Lower lobe of right lung (tissue), 2 donors: ENCODE measurements at regions not wholly inside any gene's neighbourhood (a gene's known extent, or its start where the extent isn't known, plus 50 kb on each side); places are given as distances from the start of the nearest gene placed in this dataset.

Experiments used
- ATAC-seq, 2 donors: fragments of 200-7000 bp; cut with Tn5 transposase; one replicate each; pipeline ENCODE4 v1.9.1; 2020 to 2022; ENCODE audit warnings: mild to moderate bottlenecking in 2 of 2, moderate library complexity in 2 of 2
- DNase-seq: peaks from one replicate; pipeline ENCODE4 v3.0.0-alpha.2; 2020
- H3K27ac ChIP-seq: fragments of 200-600 bp; one replicate; pipeline ENCODE4 v1.8.0; 2022
- H3K27me3 ChIP-seq: fragments of 200-600 bp; one replicate; pipeline ENCODE4 v1.8.0; 2022; ENCODE audit warnings: low read depth
- H3K36me3 ChIP-seq: fragments of 200-600 bp; one replicate; pipeline ENCODE4 v1.8.0; 2022; ENCODE audit warnings: mild to moderate bottlenecking
- H3K4me1 ChIP-seq: fragments of 200-600 bp; one replicate; pipeline ENCODE4 v1.8.0; 2022
- H3K4me3 ChIP-seq: fragments of 200-600 bp; one replicate; pipeline ENCODE4 v1.8.0; 2022; ENCODE audit warnings: mild to moderate bottlenecking
- H3K9me3 ChIP-seq: fragments of 200-600 bp; one replicate; pipeline ENCODE4 v1.8.0; 2022
- intact Hi-C: fragments of 100-400 bp; cut with DNase I; formaldehyde crosslinking; loops from one replicate; pipeline ENCODE4 v1.11.0; 2022
- TF ChIP-seq, protein P1 (sequence below): fragments of 200-600 bp; IDR thresholded peaks from one replicate; pipeline ENCODE4 v1.8.0; 2022; ENCODE audit warnings: antibody characterized with exemption, mild to moderate bottlenecking
- donor health status: DM: no; HTN: yes; CAD: no; lungs with severe emphysema.

GRCh38 chr18:67142604-67143003, 373.9 kb downstream of the DSEL start:
- intact Hi-C loops = no loop called here
- ATAC-seq (no peak), DNase-seq (no peak)
- TF ChIP-seq, protein P1, sequence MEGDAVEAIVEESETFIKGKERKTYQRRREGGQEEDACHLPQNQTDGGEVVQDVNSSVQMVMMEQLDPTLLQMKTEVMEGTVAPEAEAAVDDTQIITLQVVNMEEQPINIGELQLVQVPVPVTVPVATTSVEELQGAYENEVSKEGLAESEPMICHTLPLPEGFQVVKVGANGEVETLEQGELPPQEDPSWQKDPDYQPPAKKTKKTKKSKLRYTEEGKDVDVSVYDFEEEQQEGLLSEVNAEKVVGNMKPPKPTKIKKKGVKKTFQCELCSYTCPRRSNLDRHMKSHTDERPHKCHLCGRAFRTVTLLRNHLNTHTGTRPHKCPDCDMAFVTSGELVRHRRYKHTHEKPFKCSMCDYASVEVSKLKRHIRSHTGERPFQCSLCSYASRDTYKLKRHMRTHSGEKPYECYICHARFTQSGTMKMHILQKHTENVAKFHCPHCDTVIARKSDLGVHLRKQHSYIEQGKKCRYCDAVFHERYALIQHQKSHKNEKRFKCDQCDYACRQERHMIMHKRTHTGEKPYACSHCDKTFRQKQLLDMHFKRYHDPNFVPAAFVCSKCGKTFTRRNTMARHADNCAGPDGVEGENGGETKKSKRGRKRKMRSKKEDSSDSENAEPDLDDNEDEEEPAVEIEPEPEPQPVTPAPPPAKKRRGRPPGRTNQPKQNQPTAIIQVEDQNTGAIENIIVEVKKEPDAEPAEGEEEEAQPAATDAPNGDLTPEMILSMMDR = no peak
- H3K36me3 ChIP-seq = no peaks in the 10 kb centered on the region
- no peaks in the 10 kb centered on the region for H3K9me3 ChIP-seq
- no peak overlapping the region for H3K4me3 ChIP-seq
- no peaks in the 10 kb centered on the region for H3K27me3 ChIP-seq
- H3K4me1 ChIP-seq = no peaks in the 10 kb centered on the region
- H3K27ac ChIP-seq = no peak overlapping the region

GRCh38 chr18:67140495-67140894, 376.0 kb downstream of the DSEL start:
- intact Hi-C loops = no loop called here
- ATAC-seq (no peak), DNase-seq (no peak)
- Histone ChIP-seq H3K4me1 (no peaks in the 10 kb centered on the region), H3K27me3 (no peaks in the 10 kb centered on the region), H3K9me3 (no peaks in the 10 kb centered on the region), H3K4me3 (no peak overlapping the region), H3K27ac (no peak overlapping the region), H3K36me3 (no peaks in the 10 kb centered on the region)
- TF ChIP-seq, protein P1 = no peak

- ATAC-seq = no peak
- no peaks in the 10 kb centered on the region for H3K9me3 ChIP-seq
- TF ChIP-seq, protein P1 = no peak
- H3K27ac ChIP-seq = no peak overlapping the region
- no peak for DNase-seq
- no peaks in the 10 kb centered on the region for H3K4me1 ChIP-seq
- H3K4me3 ChIP-seq = no peak overlapping the region
- no peaks in the 10 kb centered on the region for H3K36me3 ChIP-seq
- no peaks in the 10 kb centered on the region for H3K27me3 ChIP-seq
- intact Hi-C loops = no loop called here
Measured at GRCh38 chr18:67139899-67140298, 376.6 kb downstream of the DSEL start.

DNA sequence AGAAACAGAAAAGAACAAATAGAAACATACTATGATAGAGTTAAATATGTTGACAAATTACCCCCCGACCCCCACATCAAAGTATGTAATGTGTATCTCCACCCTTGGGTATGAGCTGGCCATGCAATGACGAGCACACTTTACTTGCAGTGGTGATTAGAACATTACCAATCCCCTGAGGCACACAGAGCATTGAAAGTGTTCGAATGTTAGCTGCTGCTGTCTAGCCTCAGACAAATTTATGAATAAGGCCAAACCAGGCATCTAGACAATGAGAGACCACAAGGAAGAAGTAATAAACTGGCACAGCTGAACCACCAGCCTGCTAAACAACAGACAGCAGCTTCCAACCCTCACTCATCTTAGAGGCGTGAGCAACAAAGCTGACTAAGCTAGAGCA, 380.5 kb downstream of the DSEL start:
- Histone ChIP-seq H3K4me1 (no peaks in the 10 kb centered on the region), H3K9me3 (no peaks in the 10 kb centered on the region), H3K27me3 (no peaks in the 10 kb centered on the region), H3K27ac (no peak overlapping the region), H3K4me3 (no peak overlapping the region), H3K36me3 (no peaks in the 10 kb centered on the region)
- TF ChIP-seq, protein P1 = no peak
- DNase-seq = no peak
- no peak for ATAC-seq
- intact Hi-C loops = no loop called here

DNA sequence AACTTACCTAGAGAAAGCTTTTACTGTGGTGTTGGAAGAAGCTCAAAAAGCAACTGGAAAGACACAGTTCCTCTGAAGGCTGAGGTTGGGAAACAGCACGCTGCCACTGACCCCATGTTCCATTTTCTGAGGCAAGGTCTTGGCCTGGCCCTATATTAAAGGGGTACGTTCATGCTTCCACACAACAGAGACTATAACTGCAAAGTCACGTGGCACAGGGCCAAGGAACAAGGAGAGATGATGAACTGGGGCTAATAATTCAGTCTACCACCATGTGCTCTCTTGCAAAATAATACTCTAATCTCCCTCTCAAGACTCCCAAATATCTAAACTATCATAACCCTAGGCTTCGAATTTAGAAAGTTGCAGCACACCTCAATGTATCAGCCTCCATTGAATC, 381.6 kb downstream of the DSEL start:
- no peaks in the 10 kb centered on the region for H3K36me3 ChIP-seq
- H3K9me3 ChIP-seq = no peaks in the 10 kb centered on the region
- intact Hi-C loops = no loop called here
- H3K27me3 ChIP-seq = no peaks in the 10 kb centered on the region
- no peak for ATAC-seq
- no peak overlapping the region for H3K4me3 ChIP-seq
- H3K4me1 ChIP-seq = no peaks in the 10 kb centered on the region
- DNase-seq = no peak
- TF ChIP-seq, protein P1 = no peak
- no peak overlapping the region for H3K27ac ChIP-seq

DNA sequence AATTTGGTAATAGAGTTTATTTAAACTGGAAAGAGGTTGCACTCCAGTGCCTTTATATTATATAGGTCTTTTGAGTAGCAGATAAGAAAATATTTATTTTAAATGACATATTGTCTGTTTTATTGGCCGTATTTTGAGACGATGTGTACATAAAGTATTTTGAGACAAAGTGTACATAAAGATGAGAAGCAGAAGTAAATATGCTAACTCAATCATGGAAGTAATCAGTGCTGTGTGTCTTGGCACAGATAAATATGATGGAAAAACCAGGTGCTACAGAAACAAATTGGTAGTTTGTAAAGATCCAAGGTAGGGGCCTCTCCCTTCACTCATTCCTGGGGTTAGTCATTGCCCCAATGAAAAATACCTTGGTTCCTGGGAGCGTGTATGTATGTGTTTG, 382.9 kb downstream of the DSEL start:
- no peak for ATAC-seq
- TF ChIP-seq, protein P1 = no peak

More for the DNA sequence above, 382.9 kb downstream of the DSEL start:
- H3K27me3 ChIP-seq = no peaks in the 10 kb centered on the region
- no peak overlapping the region for H3K4me3 ChIP-seq
- H3K27ac ChIP-seq = no peak overlapping the region
- no peaks in the 10 kb centered on the region for H3K36me3 ChIP-seq
- H3K9me3 ChIP-seq = no peaks in the 10 kb centered on the region
- H3K4me1 ChIP-seq = no peaks in the 10 kb centered on the region
- intact Hi-C loops = no loop called here
- no peak for DNase-seq
